EL (cell line): ENCODE measurements at regions not wholly inside any gene's neighbourhood (a gene's known extent, or its start where the extent isn't known, plus 50 kb on each side); places are given as distances from the start of the nearest gene placed in this dataset.
A peak's percentile ranks its signal among the peaks of the same experiment; 100 is the strongest.
"Not testable (repeated sequence)": the region's sequence is repeated elsewhere in the genome, so short reads cannot be mapped to it uniquely, and the experiment has no call there.

Experiments used
- DNase-seq: peaks from one replicate; pipeline ENCODE4 v3.0.0-alpha.2; 2016

DNA sequence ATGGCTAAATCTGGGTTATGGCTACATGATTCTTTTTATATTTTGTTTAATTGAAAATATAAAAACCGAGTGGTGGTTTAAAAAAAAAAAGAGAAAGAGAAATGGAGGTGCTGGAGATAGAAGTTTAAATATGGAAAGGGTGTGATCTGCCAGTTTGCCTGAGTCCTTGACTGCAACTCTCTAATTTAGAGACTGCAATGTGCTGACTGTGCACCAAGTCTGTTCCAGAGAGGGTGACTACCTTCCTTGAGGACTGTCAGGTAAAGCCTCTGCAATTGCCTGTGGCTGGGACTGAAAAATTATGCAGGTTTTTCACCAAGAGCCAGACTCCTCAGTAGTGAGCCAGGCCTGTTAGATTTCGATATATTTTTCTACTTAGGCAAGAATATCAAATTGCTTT lies 1326.3 kb downstream of the BRINP3 start:
- DNase-seq: no peak

DNA sequence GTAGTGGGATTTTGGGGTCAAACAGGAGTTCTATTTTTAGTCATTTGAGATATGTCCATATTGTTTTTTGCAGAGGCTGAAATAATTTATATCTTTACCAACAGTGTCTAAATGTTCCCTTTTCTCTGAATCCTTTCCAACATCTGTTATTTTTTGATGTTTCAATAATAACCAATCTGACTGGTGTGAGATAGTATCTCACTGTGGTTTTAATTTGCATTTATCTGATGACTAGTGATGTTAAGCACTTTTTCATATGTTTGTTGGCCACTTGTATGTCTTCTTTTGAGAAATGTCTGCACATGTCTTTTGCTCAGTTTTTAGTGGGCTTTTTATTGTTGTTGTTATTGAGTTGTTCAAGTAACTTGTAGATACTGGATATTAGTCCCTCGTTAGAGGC lies 1325.0 kb downstream of the BRINP3 start:
- DNase-seq: no peak

GRCh38 chr1:189158155-189158554 lies 1319.5 kb downstream of the BRINP3 start:
- no peak for DNase-seq

- no peak for DNase-seq
These were observed 1301.8 kb downstream of the BRINP3 start for GRCh38 chr1:189175889-189176288.

- DNase-seq: no peak
These were observed 1297.6 kb downstream of the BRINP3 start for GRCh38 chr1:189180057-189180456.

GRCh38 chr1:189185097-189185496 lies 1292.6 kb downstream of the BRINP3 start:
- no peak for DNase-seq

GRCh38 chr1:189192741-189193520 lies 1284.7 kb downstream of the BRINP3 start:
- no peak for DNase-seq

- DNase-seq: peak; percentile 14
These were observed 1271.8 kb downstream of the BRINP3 start for GRCh38 chr1:189205863-189206262.

DNA sequence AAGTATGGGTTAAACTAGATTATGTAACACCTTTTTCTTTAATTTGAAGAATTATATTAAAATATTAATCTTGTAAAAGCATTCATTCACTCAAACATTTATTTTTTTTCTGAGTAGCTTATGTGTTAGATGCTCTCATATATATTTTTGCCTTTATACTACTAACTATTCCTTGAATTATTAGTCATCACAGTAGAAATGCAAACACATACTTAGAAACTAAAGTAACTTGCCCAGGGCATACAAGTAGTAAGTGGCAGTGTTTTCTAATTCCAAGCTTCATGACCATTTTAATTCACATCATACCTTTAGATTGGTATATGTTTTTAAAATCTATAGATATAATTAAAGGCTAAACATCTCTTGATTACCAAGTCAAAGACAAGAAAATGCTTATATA lies 1271.0 kb downstream of the BRINP3 start:
- DNase-seq: no peak

DNA sequence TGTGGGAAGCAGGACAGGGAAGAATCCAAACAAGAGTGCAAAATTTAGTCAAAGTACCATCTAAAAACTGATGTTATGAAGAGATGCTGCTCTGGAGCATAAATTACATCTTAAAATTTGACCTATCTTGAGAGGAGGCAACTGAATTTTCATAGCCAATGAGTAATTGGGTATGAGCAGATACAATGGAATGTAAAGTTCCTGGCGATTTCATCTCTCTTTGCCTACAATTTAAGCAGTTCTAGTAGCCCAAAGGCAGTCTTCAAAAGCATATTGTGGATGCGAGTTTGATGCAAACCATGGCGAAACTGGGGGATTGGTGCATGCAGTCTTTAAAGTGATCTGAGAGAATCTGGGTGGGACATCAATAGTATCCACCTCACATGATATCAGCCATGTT lies 1265.9 kb downstream of the BRINP3 start:
- peak; percentile 52 for DNase-seq

DNA sequence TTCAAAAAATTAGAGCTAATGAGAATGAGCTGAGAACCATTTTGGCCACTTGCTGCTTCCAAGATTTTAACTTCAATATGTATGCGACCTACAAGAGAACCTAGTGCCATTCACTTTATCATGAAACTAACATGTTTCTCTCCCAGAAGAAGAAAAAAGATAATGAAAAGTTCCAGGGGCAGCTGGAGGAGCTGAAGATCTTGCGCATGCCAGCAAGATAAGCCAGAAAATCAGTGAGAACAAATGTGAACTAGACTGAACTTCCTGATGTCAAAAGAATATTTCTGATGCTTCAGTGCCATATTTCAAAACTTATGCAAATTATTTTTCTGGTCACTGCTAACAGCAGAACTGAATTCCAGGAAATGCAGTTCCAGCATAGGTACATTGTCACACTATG lies 1265.1 kb downstream of the BRINP3 start:
- no peak for DNase-seq

DNA sequence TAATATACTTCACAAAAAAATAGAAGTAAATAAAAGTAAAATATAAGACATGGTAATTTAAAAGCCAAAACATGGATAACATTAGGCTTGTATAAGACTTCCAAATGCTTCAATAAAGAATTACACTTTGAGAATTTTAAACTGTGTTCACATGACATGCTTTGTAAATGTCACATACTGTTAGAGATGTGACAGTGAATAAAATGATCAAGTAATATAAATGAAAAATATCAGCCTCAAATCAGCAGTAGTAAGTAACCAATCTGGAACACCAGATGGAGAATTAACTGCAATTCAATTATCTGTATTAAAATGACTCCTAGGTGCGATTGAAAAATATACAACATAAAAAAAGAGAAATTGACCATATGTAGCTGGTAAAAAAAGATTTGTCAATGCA lies 1260.8 kb downstream of the BRINP3 start:
- no peak for DNase-seq

DNA sequence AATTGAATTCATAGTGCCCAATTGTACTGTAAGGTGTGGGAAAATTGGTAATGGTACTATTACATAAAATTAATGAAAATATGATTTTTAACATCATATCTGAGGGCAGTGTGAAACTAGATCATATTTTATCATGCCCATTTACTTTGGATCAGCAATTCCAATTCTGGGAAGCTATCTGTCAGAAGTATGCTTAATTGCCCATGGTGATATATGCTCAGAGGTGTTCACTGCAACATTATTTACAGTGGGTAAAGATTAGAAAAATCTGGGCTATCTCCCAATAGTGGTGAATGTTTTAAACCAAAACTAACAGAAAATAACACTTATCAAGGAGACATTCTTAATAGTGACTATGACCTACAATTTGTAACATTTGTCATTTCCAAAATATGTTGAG lies 1260.0 kb downstream of the BRINP3 start:
- DNase-seq: no peak

- DNase-seq: no peak
These were observed 1256.9 kb downstream of the BRINP3 start for GRCh38 chr1:189220750-189221149.

- not testable (repeated sequence) for DNase-seq
These were observed 1251.9 kb downstream of the BRINP3 start for GRCh38 chr1:189225794-189226145.

GRCh38 chr1:189226779-189227178 lies 1250.9 kb downstream of the BRINP3 start:
- no peak for DNase-seq

DNA sequence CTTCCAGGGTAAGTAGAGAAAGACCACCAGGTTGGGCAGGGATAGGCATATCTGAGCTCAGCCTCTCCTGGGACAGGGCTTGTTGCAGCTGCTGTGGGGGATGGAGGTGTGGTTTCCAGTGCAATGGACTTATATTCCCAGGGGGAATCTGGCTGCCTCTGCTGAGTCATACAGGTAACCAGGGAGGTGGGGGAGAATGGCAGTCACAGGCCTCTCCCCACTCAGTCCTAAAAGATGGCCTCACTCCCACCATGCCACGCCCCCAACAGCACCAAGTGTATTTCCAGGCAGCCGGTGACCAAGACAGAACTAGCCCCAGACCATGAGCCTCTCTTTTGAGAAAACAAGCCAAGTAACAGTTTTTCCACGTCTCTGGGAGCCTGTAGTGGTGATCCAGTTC lies 1240.7 kb downstream of the BRINP3 start:
- DNase-seq: no peak

- DNase-seq: no peak
These were observed 1223.9 kb downstream of the BRINP3 start for GRCh38 chr1:189253601-189254350.

GRCh38 chr1:189261128-189261527 lies 1216.5 kb downstream of the BRINP3 start:
- DNase-seq: not testable (repeated sequence)

GRCh38 chr1:189269011-189269410 lies 1208.7 kb downstream of the BRINP3 start:
- DNase-seq: peak; percentile 1

DNA sequence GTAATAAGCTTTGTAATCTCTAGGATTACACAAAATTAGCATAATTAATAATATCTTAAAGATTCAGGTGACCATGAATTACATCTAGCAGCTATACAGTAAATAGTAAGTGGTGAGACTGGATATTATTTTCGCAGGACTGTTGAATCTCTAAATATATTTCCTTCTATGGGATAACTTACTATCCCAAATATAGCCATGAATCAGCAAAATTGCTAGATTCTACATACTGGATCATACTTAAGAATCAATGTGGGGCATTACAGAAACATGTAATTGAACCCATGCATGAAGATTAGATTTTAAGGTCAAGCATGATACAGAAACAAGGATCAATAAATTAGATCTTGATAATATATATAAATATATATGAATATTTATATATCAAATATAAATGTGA lies 1203.4 kb downstream of the BRINP3 start:
- no peak for DNase-seq

DNA sequence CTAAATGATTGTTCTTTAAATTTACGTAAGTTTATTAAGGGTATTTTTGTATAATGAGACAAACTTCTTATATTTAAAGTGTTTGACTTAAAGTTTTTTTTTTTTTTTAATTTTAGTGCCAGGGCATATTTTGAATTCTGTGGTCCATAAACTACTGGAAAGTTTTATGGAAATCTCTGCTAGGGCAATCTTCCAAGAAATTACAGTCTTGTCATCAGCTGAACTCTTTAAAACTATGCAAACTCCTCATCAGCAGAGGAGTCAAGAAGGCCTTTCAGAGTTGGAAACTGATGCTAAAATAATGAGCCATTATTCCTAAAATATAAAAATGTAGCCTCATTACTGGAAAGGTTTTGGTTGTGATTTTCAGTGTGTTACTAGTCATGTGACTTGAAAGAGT lies 1201.9 kb downstream of the BRINP3 start:
- peak; percentile 3 for DNase-seq

- no peak for DNase-seq
These were observed 1188.3 kb downstream of the BRINP3 start for GRCh38 chr1:189289346-189289745.

DNA sequence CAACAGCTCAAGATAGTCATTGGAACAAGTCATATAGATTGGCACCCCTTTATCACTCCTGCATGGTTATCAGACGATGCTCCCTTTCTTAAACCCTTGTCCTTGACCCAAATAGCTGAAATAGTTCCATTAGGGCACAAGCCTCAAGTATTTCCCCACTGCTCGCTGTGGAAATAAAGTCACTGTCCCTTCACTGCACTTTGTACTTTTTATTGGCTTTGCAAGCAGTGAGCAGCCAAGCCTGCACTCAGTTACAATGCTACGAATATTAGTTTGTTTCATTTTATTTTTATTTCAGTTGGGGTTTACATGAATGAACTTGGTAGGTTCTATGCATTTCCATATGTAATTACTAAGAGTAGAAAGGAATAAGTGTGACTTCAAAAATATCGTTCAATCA lies 1176.4 kb downstream of the BRINP3 start:
- no peak for DNase-seq

- no peak for DNase-seq
These were observed 1172.4 kb downstream of the BRINP3 start for GRCh38 chr1:189305279-189305678.
